ENCODE measurements at regions not wholly inside any gene's neighbourhood (a gene's known extent, or its start where the extent isn't known, plus 50 kb on each side); places are given as distances from the start of the nearest gene placed in this dataset.

DNA sequence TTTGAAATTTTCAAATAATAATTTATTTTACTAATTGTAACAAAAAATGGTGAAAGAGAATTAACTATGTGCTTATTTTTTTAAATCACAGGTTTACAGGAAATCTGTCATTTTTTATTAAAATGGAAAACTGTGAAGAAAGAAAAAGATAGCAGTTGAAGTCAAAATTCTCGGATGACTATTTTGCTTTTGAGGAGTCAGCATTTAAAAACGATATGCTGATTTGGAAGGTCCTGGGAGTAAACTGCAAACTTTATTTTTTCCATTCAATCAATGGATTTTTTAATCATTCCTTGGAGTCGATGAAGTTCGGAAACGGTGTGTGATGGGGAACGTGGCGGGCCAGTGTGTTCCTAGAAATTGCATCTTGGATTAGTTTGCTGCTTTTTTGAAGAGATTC, 258.9 kb upstream of the NAV3 start:
- no peaks in the 10 kb centered on the region for H3K36me3 ChIP-seq (replicated peaks in 1 of 2; ENCODE audit: control extremely low read depth in 1 of 2, control insufficient read depth in 1 of 2, extremely low read depth in 1 of 2, insufficient read depth in 2 of 2, low read length in 1 of 2)
- H2AFZ ChIP-seq (ENCODE audit: insufficient read depth, low read depth, low read length, poor library complexity, severe bottlenecking) = no peak overlapping the region
- H3K27ac ChIP-seq (ENCODE audit: low read length in 2 of 2) = no peak overlapping the region
- no peaks in the 10 kb centered on the region for H4K20me1 ChIP-seq (ENCODE audit: control insufficient read depth, insufficient read depth, low read length, poor library complexity, severe bottlenecking)
- no peak for ATAC-seq (ENCODE audit: low read depth)
- no peaks in the 10 kb centered on the region for H3K27me3 Mint-ChIP-seq
- intact Hi-C loops (cut with micrococcal nuclease) = no loop called here
- H3K27me3 ChIP-seq (replicated peaks in 1 of 4; ENCODE audit: control extremely low read depth in 1 of 4, control insufficient read depth in 3 of 4, insufficient read depth in 4 of 4, low read length in 3 of 4) = no peaks in the 10 kb centered on the region
- no peak overlapping the region for H3K9ac ChIP-seq (ENCODE audit: low read length)
- no peaks in the 10 kb centered on the region for H3K9me3 Mint-ChIP-seq (ENCODE audit: insufficient read depth)
- no peak overlapping the region for H3K4me2 ChIP-seq (replicated peaks; ENCODE audit: low read depth, low read length, poor library complexity, severe bottlenecking)
- H3K4me1 Mint-ChIP-seq = no peaks in the 10 kb centered on the region
- no peaks in the 10 kb centered on the region for H3K4me1 ChIP-seq (ENCODE audit: control insufficient read depth in 2 of 2, insufficient read depth in 2 of 2, low read length in 2 of 2)
- H3K79me2 ChIP-seq (ENCODE audit: control insufficient read depth, insufficient read depth, low read length) = no peaks in the 10 kb centered on the region
- CTCF ChIA-PET = no interaction called here
- POLR2A ChIA-PET = no interaction called here
- H3K4me3 ChIP-seq (ENCODE audit: control extremely low read depth in 1 of 5, extremely low read depth in 1 of 5, insufficient read depth in 1 of 5, low read depth in 2 of 5, low read length in 4 of 5) = no peak overlapping the region
- no peak for DNase-seq
- no peaks in the 10 kb centered on the region for H3K9me3 ChIP-seq (ENCODE audit: control extremely low read depth in 1 of 3, control insufficient read depth in 2 of 3, insufficient read depth in 1 of 3, low read length in 2 of 3)
- H3K27ac Mint-ChIP-seq = no peak overlapping the region
- no peak for TF ChIP-seq CTCF (IDR thresholded peaks at IDR 0.05)
- TF ChIP-seq EZH2 (IDR thresholded peaks at IDR 0.05; ENCODE audit: borderline replicate concordance, insufficient read depth, low read depth, low read length, poor library complexity, severe bottlenecking) = no peak
- 76% methylated on average over 7 of the region's 7 CpGs for WGBS (ENCODE audit: insufficient coverage)
- H3K4me3 Mint-ChIP-seq = no peak overlapping the region

- DNase-seq (no peak), ATAC-seq (ENCODE audit: low read depth) (no peak)
- TF ChIP-seq EZH2 (IDR thresholded peaks at IDR 0.05; ENCODE audit: borderline replicate concordance, insufficient read depth, low read depth, low read length, poor library complexity, severe bottlenecking) = no peak
- TF ChIP-seq CTCF (IDR thresholded peaks at IDR 0.05) = no peak
- Mint-ChIP-seq H3K4me1 (no peaks in the 10 kb centered on the region), H3K27me3 (no peaks in the 10 kb centered on the region), H3K4me3 (no peak overlapping the region), H3K27ac (no peak overlapping the region), H3K9me3 (ENCODE audit: insufficient read depth) (no peaks in the 10 kb centered on the region)
- Histone ChIP-seq H3K79me2 (ENCODE audit: control insufficient read depth, insufficient read depth, low read length) (no peaks in the 10 kb centered on the region), H3K36me3 (replicated peaks in 1 of 2; ENCODE audit: control extremely low read depth in 1 of 2, control insufficient read depth in 1 of 2, extremely low read depth in 1 of 2, insufficient read depth in 2 of 2, low read length in 1 of 2) (no peaks in the 10 kb centered on the region), H4K20me1 (ENCODE audit: control insufficient read depth, insufficient read depth, low read length, poor library complexity, severe bottlenecking) (no peaks in the 10 kb centered on the region), H2AFZ (ENCODE audit: insufficient read depth, low read depth, low read length, poor library complexity, severe bottlenecking) (no peak overlapping the region), H3K4me3 (ENCODE audit: control extremely low read depth in 1 of 5, extremely low read depth in 1 of 5, insufficient read depth in 1 of 5, low read depth in 2 of 5, low read length in 4 of 5) (no peak overlapping the region), H3K9me3 (ENCODE audit: control extremely low read depth in 1 of 3, control insufficient read depth in 2 of 3, insufficient read depth in 1 of 3, low read length in 2 of 3) (no peaks in the 10 kb centered on the region), H3K27ac (ENCODE audit: low read length in 2 of 2) (no peak overlapping the region), H3K9ac (ENCODE audit: low read length) (no peak overlapping the region), H3K4me1 (ENCODE audit: control insufficient read depth in 2 of 2, insufficient read depth in 2 of 2, low read length in 2 of 2) (no peaks in the 10 kb centered on the region), H3K4me2 (replicated peaks; ENCODE audit: low read depth, low read length, poor library complexity, severe bottlenecking) (no peak overlapping the region), H3K27me3 (replicated peaks in 1 of 4; ENCODE audit: control extremely low read depth in 1 of 4, control insufficient read depth in 3 of 4, insufficient read depth in 4 of 4, low read length in 3 of 4) (no peaks in the 10 kb centered on the region)
- ChIA-PET POLR2A (no interaction called here), CTCF (no interaction called here)
- intact Hi-C loops (cut with micrococcal nuclease) = no loop called here
- no CpG with 5 or more reads among the region's 4 CpGs for WGBS (ENCODE audit: insufficient coverage)
Measured at GRCh38 chr12:77571127-77571526, 259.6 kb upstream of the NAV3 start.
